GM12874 (cell line): ENCODE measurements at regions not wholly inside any gene's neighbourhood (a gene's known extent, or its start where the extent isn't known, plus 50 kb on each side); places are given as distances from the start of the nearest gene placed in this dataset.

ENCODE experiments used
- TF ChIP-seq, protein P1 (sequence below): IDR thresholded peaks from 2 replicates; pipeline ENCODE4 v1.5.1; 2011; ENCODE audit warnings: low read depth, mild to moderate bottlenecking, control low read depth, low read length, moderate library complexity; ENCODE audit not compliant: insufficient read depth

GRCh38 chr9:79246170-79246569 lies 325.6 kb upstream of the TLE4 start:
- TF ChIP-seq, protein P1, sequence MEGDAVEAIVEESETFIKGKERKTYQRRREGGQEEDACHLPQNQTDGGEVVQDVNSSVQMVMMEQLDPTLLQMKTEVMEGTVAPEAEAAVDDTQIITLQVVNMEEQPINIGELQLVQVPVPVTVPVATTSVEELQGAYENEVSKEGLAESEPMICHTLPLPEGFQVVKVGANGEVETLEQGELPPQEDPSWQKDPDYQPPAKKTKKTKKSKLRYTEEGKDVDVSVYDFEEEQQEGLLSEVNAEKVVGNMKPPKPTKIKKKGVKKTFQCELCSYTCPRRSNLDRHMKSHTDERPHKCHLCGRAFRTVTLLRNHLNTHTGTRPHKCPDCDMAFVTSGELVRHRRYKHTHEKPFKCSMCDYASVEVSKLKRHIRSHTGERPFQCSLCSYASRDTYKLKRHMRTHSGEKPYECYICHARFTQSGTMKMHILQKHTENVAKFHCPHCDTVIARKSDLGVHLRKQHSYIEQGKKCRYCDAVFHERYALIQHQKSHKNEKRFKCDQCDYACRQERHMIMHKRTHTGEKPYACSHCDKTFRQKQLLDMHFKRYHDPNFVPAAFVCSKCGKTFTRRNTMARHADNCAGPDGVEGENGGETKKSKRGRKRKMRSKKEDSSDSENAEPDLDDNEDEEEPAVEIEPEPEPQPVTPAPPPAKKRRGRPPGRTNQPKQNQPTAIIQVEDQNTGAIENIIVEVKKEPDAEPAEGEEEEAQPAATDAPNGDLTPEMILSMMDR, result no peak

- TF ChIP-seq, protein P1, result no peak
These were observed 324.7 kb upstream of the TLE4 start for GRCh38 chr9:79247021-79247420.

GRCh38 chr9:79250806-79251205 lies 321.0 kb upstream of the TLE4 start:
- TF ChIP-seq, protein P1, result no peak

- TF ChIP-seq, protein P1, result no peak
These were observed 316.7 kb upstream of the TLE4 start for GRCh38 chr9:79254900-79255650.

- TF ChIP-seq, protein P1, result no peak
These were observed 316.0 kb upstream of the TLE4 start for GRCh38 chr9:79255651-79256260.

GRCh38 chr9:79256691-79257213 lies 315.0 kb upstream of the TLE4 start:
- TF ChIP-seq, protein P1, result no peak

- TF ChIP-seq, protein P1, result no peak
These were observed 314.5 kb upstream of the TLE4 start for GRCh38 chr9:79257228-79257781.
